Gastrocnemius medialis (tissue), 4 donors: ENCODE measurements at regions not wholly inside any gene's neighbourhood (a gene's known extent, or its start where the extent isn't known, plus 50 kb on each side); places are given as distances from the start of the nearest gene placed in this dataset.

Experiments
- ATAC-seq, 2 donors: fragments of 150-250 bp; one replicate each; pipeline ENCODE4 v1.9.1; 2016
- DNase-seq, 2 donors: peaks; one replicate each; pipeline ENCODE4 v3.0.0-alpha.2; 2019
- H3K27ac ChIP-seq, 4 donors: fragments of 200-600 bp; sonication (generic); 1 replicate in 1 of 4; 2 replicates in 3 of 4; pipeline ENCODE4 v1.5.1; 2016 to 2018; ENCODE audit warnings: mild to moderate bottlenecking in 2 of 4, moderate library complexity in 1 of 4
- H3K27me3 ChIP-seq, 3 donors: fragments of 200-600 bp; sonication (generic) in 2 of 3; 1 replicate in 1 of 3; 2 replicates in 2 of 3; pipeline versions ENCODE4 v1.5.1 to v1.6.0; 2016 to 2019; ENCODE audit warnings: mild to moderate bottlenecking in 1 of 3, moderate library complexity in 1 of 3
- H3K36me3 ChIP-seq, 2 donors: fragments of 200-600 bp; sonication (generic) in 1 of 2; one replicate each; pipeline ENCODE4 v1.5.1; 2017 to 2018
- H3K4me1 ChIP-seq, 2 donors: fragments of 200-600 bp; sonication (generic) in 1 of 2; one replicate each; pipeline ENCODE4 v1.5.1; 2016 to 2017; ENCODE audit warnings: mild to moderate bottlenecking in 2 of 2
- H3K4me3 ChIP-seq, 4 donors: fragments of 200-600 bp; sonication (generic) in 3 of 4; 1 replicate in 1 of 4; 2 replicates in 3 of 4; pipeline ENCODE4 v1.5.1; 2016 to 2019; ENCODE audit warnings: mild to moderate bottlenecking in 2 of 4
- H3K9me3 ChIP-seq, 3 donors: fragments of 200-600 bp; sonication (generic) in 2 of 3; 1 replicate in 1 of 3; 2 replicates in 2 of 3; pipeline ENCODE4 v1.5.1; 2016 to 2019
- CTCF ChIP-seq, 5 experiments: fragments of 450-650 bp in 3 of 5; fragments of 200-600 bp in 2 of 5; sonication (generic) in 2 of 5; IDR thresholded peaks in 4 of 5; conservative IDR thresholded peaks in 1 of 5; 1 replicate in 4 of 5; 2 replicates in 1 of 5; pipeline ENCODE4 v1.5.1; 2016 to 2019; ENCODE audit warnings: antibody characterized with exemption in 5 of 5, mild to moderate bottlenecking in 3 of 5, moderate library complexity in 3 of 5
- POLR2A ChIP-seq, 2 donors: fragments of 450-650 bp; IDR thresholded peaks; one replicate each; pipeline ENCODE4 v1.6.1; 2017; ENCODE audit warnings: antibody characterized with exemption in 2 of 2, mild to moderate bottlenecking in 2 of 2, moderate library complexity in 2 of 2
- in situ Hi-C, 4 donors: fragments of 200-750 bp; cut with MboI; loops; one replicate each; pipeline versions ENCODE4 v1.15.0 to v1.8.0; 2017; ENCODE audit warnings: low sequenced_read_pairs in 4 of 4
- intact Hi-C: fragments of 100-400 bp; cut with DNase I; formaldehyde crosslinking; loops from one replicate; pipeline ENCODE4 v1.15.1; 2023; ENCODE audit warnings: low total_unique reads

- TF ChIP-seq CTCF (IDR thresholded peaks at IDR 0.05 in 4 of 5, conservative IDR thresholded peaks at IDR 0.05 in 1 of 5) (no peak), POLR2A (IDR thresholded peaks at IDR 0.05) (no peak)
- in situ Hi-C loops, result no loop called here
- no peaks in the 10 kb centered on the region for H3K36me3 ChIP-seq
Measured at GRCh38 chr20:48556956-48557355, 270.8 kb downstream of the PREX1 start.

GRCh38 chr20:48552550-48552949 lies 275.2 kb downstream of the PREX1 start:
- ATAC-seq (no peak), DNase-seq (no peak)
- H3K4me3 ChIP-seq, result no peak overlapping the region
- intact Hi-C loops, result no loop called here
- H3K36me3 ChIP-seq, result no peaks in the 10 kb centered on the region
- no peak for TF ChIP-seq CTCF (IDR thresholded peaks at IDR 0.05 in 4 of 5, conservative IDR thresholded peaks at IDR 0.05 in 1 of 5)
- TF ChIP-seq POLR2A (IDR thresholded peaks at IDR 0.05), result no peak
- no peaks in the 10 kb centered on the region for H3K9me3 ChIP-seq
- H3K27me3 ChIP-seq, result no peaks in the 10 kb centered on the region
- in situ Hi-C loops, result no loop called here
- H3K4me1 ChIP-seq, result no peaks in the 10 kb centered on the region
- no peak overlapping the region for H3K27ac ChIP-seq

More at GRCh38 chr20:48556956-48557355, 270.8 kb downstream of the PREX1 start:
- Histone ChIP-seq H3K27me3 (no peaks in the 10 kb centered on the region), H3K4me3 (no peak overlapping the region), H3K9me3 (no peaks in the 10 kb centered on the region), H3K4me1 (no peaks in the 10 kb centered on the region), H3K27ac (no peak overlapping the region)
- DNase-seq (no peak), ATAC-seq (no peak)
- intact Hi-C loops, result no loop called here

GRCh38 chr20:48550814-48551213 lies 277.0 kb downstream of the PREX1 start:
- in situ Hi-C loops, result no loop called here
- H3K27ac ChIP-seq, result no peak overlapping the region
- no peak for DNase-seq
- H3K4me3 ChIP-seq, result no peak overlapping the region
- no peak for ATAC-seq
- no peaks in the 10 kb centered on the region for H3K4me1 ChIP-seq
- no peaks in the 10 kb centered on the region for H3K9me3 ChIP-seq
- TF ChIP-seq POLR2A (IDR thresholded peaks at IDR 0.05), result no peak
- TF ChIP-seq CTCF (IDR thresholded peaks at IDR 0.05 in 4 of 5, conservative IDR thresholded peaks at IDR 0.05 in 1 of 5), result no peak
- no peaks in the 10 kb centered on the region for H3K27me3 ChIP-seq
- intact Hi-C loops, result no loop called here
- H3K36me3 ChIP-seq, result no peaks in the 10 kb centered on the region

- ATAC-seq (no peak), DNase-seq (no peak)
- no peaks in the 10 kb centered on the region for H3K36me3 ChIP-seq
- H3K27me3 ChIP-seq, result peaks cover 0 to 19% (median 3%) of the 10 kb centered on the region in 3 donors
- intact Hi-C loops (no loop called here), in situ Hi-C loops (no loop called here)
- H3K4me1 ChIP-seq, result no peaks in the 10 kb centered on the region
- no peaks in the 10 kb centered on the region for H3K9me3 ChIP-seq
- H3K27ac ChIP-seq, result no peak overlapping the region
- TF ChIP-seq CTCF (IDR thresholded peaks at IDR 0.05 in 4 of 5, conservative IDR thresholded peaks at IDR 0.05 in 1 of 5) (no peak), POLR2A (IDR thresholded peaks at IDR 0.05) (no peak)
- H3K4me3 ChIP-seq, result no peak overlapping the region
Measured at GRCh38 chr20:48547664-48548063, 280.1 kb downstream of the PREX1 start.
